ENCODE measurements at regions not wholly inside any gene's neighbourhood (a gene's known extent, or its start where the extent isn't known, plus 50 kb on each side); places are given as distances from the start of the nearest gene placed in this dataset.

GRCh38 chr9:26159575-26160392 lies 481.5 kb upstream of the TUSC1 start:
- H3K4me1 ChIP-seq = no peaks in the 10 kb centered on the region
- H3K9me3 ChIP-seq = no peaks in the 10 kb centered on the region
- H3K27ac ChIP-seq = no peak overlapping the region
- H3K36me3 ChIP-seq = no peaks in the 10 kb centered on the region
- no peak for TF ChIP-seq CTCF (IDR thresholded peaks at IDR 0.05)
- intact Hi-C loops (cut with DNase I; ENCODE audit: low total_unique reads) = no loop called here
- DNase-seq = no peak
- no peak overlapping the region for H3K4me3 ChIP-seq
- H3K27me3 ChIP-seq = no peaks in the 10 kb centered on the region

- DNase-seq = no peak
- no peaks in the 10 kb centered on the region for H3K27me3 ChIP-seq
- TF ChIP-seq CTCF (IDR thresholded peaks at IDR 0.05) = no peak
- no peaks in the 10 kb centered on the region for H3K36me3 ChIP-seq
- no peak overlapping the region for H3K4me3 ChIP-seq
- H3K27ac ChIP-seq = no peak overlapping the region
- H3K9me3 ChIP-seq = no peaks in the 10 kb centered on the region
- intact Hi-C loops (cut with DNase I; ENCODE audit: low total_unique reads) = no loop called here
- H3K4me1 ChIP-seq = no peaks in the 10 kb centered on the region
Measured at GRCh38 chr9:26158631-26159150, 480.4 kb upstream of the TUSC1 start.

GRCh38 chr9:26157411-26157810 lies 479.2 kb upstream of the TUSC1 start:
- no peaks in the 10 kb centered on the region for H3K4me1 ChIP-seq
- H3K9me3 ChIP-seq = no peaks in the 10 kb centered on the region
- intact Hi-C loops (cut with DNase I; ENCODE audit: low total_unique reads) = no loop called here
- H3K4me3 ChIP-seq = no peak overlapping the region
- no peaks in the 10 kb centered on the region for H3K27me3 ChIP-seq
- no peak overlapping the region for H3K27ac ChIP-seq
- DNase-seq = no peak
- no peaks in the 10 kb centered on the region for H3K36me3 ChIP-seq
- TF ChIP-seq CTCF (IDR thresholded peaks at IDR 0.05) = no peak

- no peaks in the 10 kb centered on the region for H3K9me3 ChIP-seq
- DNase-seq = no peak
- no peak overlapping the region for H3K4me3 ChIP-seq
- H3K4me1 ChIP-seq = no peaks in the 10 kb centered on the region
- TF ChIP-seq CTCF (IDR thresholded peaks at IDR 0.05) = no peak
- no peaks in the 10 kb centered on the region for H3K36me3 ChIP-seq
- H3K27ac ChIP-seq = no peak overlapping the region
- H3K27me3 ChIP-seq = no peaks in the 10 kb centered on the region
- intact Hi-C loops (cut with DNase I; ENCODE audit: low total_unique reads) = no loop called here
Measured at GRCh38 chr9:26152350-26152749, 474.1 kb upstream of the TUSC1 start.

GRCh38 chr9:26148128-26148527 lies 469.9 kb upstream of the TUSC1 start:
- TF ChIP-seq CTCF (IDR thresholded peaks at IDR 0.05) = no peak
- no peaks in the 10 kb centered on the region for H3K4me1 ChIP-seq
- H3K27me3 ChIP-seq = no peaks in the 10 kb centered on the region
- H3K36me3 ChIP-seq = no peaks in the 10 kb centered on the region
- intact Hi-C loops (cut with DNase I; ENCODE audit: low total_unique reads) = no loop called here
- no peak overlapping the region for H3K4me3 ChIP-seq
- no peak overlapping the region for H3K27ac ChIP-seq
- no peaks in the 10 kb centered on the region for H3K9me3 ChIP-seq
- DNase-seq = no peak
